Progenitor cell of endocrine pancreas (in vitro differentiated cells): ENCODE measurements at regions not wholly inside any gene's neighbourhood (a gene's known extent, or its start where the extent isn't known, plus 50 kb on each side); places are given as distances from the start of the nearest gene placed in this dataset.

Experiments used
- DNase-seq: peaks from one replicate; pipeline ENCODE4 v3.0.0; 2021; ENCODE audit warnings: low spot score; ENCODE audit not compliant: unreplicated experiment
- H3K27ac Mint-ChIP-seq: 2 replicates; pipeline ENCODE4 v1.8.0; 2021; ENCODE audit warnings: mild to moderate bottlenecking, moderate library complexity, mixed read lengths
- H3K27me3 Mint-ChIP-seq: 2 replicates; pipeline ENCODE4 v1.8.0; 2021; ENCODE audit warnings: mixed read lengths
- H3K36me3 Mint-ChIP-seq: 2 replicates; pipeline ENCODE4 v1.8.0; 2022; ENCODE audit warnings: mixed read lengths; ENCODE audit not compliant: insufficient read depth
- H3K4me1 Mint-ChIP-seq: 2 replicates; pipeline ENCODE4 v1.8.0; 2021; ENCODE audit warnings: low read depth, mixed read lengths
- H3K4me3 Mint-ChIP-seq: 2 replicates; pipeline ENCODE4 v1.8.0; 2021; ENCODE audit warnings: low read depth, mild to moderate bottlenecking, moderate library complexity, mixed read lengths
- H3K9me3 Mint-ChIP-seq: 2 replicates; pipeline ENCODE4 v1.8.0; 2021; ENCODE audit warnings: low read depth, mixed read lengths
- CTCF ChIP-seq: fragments of 200-600 bp; sonication (generic); IDR thresholded peaks from one replicate; pipeline ENCODE4 v1.5.0; 2021; ENCODE audit warnings: antibody characterized with exemption, mild to moderate bottlenecking; ENCODE audit not compliant: unreplicated experiment

- H3K36me3 Mint-ChIP-seq: no peaks in the 10 kb centered on the region
- H3K4me3 Mint-ChIP-seq: no peak overlapping the region
- DNase-seq: no peak
- TF ChIP-seq CTCF: no peak
- peaks cover 20% of the 10 kb centered on the region for H3K27me3 Mint-ChIP-seq
- H3K27ac Mint-ChIP-seq: no peak overlapping the region
- peaks cover 7% of the 10 kb centered on the region for H3K9me3 Mint-ChIP-seq
- H3K4me1 Mint-ChIP-seq: no peaks in the 10 kb centered on the region
These were observed 84.5 kb upstream of the NKX1-1 start for GRCh38 chr4:1490654-1491327.

GRCh38 chr4:1490011-1490653 lies 83.9 kb upstream of the NKX1-1 start:
- no peak for TF ChIP-seq CTCF
- peaks cover 20% of the 10 kb centered on the region for H3K27me3 Mint-ChIP-seq
- no peak overlapping the region for H3K4me3 Mint-ChIP-seq

DNA sequence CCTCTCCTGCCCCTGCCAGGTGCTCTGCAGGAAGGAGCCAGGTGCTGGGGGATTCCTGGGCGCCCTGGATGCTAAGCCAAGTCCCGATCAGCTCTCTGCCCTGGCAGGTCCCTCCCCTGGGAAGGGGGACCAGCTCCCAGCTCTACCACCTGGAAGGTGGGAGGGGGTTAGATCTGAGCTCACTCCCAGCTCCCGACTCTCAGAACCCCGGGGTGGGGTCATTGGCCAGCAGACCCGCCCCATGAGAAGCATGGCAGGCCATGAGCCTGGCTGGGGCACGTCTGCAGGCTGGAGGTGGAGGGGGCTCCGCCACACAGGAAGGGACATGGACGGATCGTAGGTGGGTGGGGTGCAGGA lies 83.4 kb upstream of the NKX1-1 start:
- Mint-ChIP-seq H3K27me3 (peaks cover 23% of the 10 kb centered on the region), H3K9me3 (peaks cover 16% of the 10 kb centered on the region), H3K27ac (no peak overlapping the region), H3K4me3 (no peak overlapping the region), H3K4me1 (no peaks in the 10 kb centered on the region), H3K36me3 (no peaks in the 10 kb centered on the region)
- no peak for DNase-seq
- no peak for TF ChIP-seq CTCF

More at GRCh38 chr4:1490011-1490653, 83.9 kb upstream of the NKX1-1 start:
- Mint-ChIP-seq H3K36me3 (no peaks in the 10 kb centered on the region), H3K9me3 (peaks cover 12% of the 10 kb centered on the region), H3K27ac (no peak overlapping the region), H3K4me1 (no peaks in the 10 kb centered on the region)
- DNase-seq: no peak

- H3K9me3 Mint-ChIP-seq: peaks cover 21% of the 10 kb centered on the region
- no peaks in the 10 kb centered on the region for H3K4me1 Mint-ChIP-seq
- no peak for TF ChIP-seq CTCF
- DNase-seq: no peak
- no peak overlapping the region for H3K27ac Mint-ChIP-seq
- no peaks in the 10 kb centered on the region for H3K36me3 Mint-ChIP-seq
- H3K4me3 Mint-ChIP-seq: no peak overlapping the region
- peaks cover 21% of the 10 kb centered on the region for H3K27me3 Mint-ChIP-seq
These were observed 82.8 kb upstream of the NKX1-1 start for GRCh38 chr4:1488831-1489638.

DNA sequence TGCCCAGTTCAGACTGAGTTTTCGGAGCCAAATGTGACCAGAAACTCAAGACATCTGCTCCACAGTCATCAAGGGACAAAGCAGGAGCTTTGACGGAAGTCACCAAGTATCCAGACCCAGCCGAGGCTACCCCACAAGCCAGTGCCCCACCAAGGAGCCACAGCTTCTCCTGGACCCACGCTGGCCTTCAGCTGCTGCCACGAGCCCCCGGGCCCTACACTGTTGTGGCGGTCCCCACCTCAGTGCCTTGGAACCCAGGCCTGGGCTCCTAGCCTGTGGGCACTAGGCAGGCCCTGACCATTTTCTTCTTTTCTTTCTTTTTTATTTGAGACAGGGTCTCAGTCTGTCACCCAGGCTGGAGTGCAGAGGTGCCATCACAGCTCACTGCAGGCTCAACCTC lies 82.1 kb upstream of the NKX1-1 start:
- Mint-ChIP-seq H3K27me3 (peaks cover 19% of the 10 kb centered on the region), H3K36me3 (no peaks in the 10 kb centered on the region), H3K9me3 (peaks cover 28% of the 10 kb centered on the region), H3K4me3 (no peak overlapping the region), H3K27ac (no peak overlapping the region), H3K4me1 (no peaks in the 10 kb centered on the region)
- no peak for DNase-seq
- TF ChIP-seq CTCF: no peak
